ENCODE measurements at regions not wholly inside any gene's neighbourhood (a gene's known extent, or its start where the extent isn't known, plus 50 kb on each side); places are given as distances from the start of the nearest gene placed in this dataset.

GRCh38 chr6:111938710-111939109, 65.5 kb upstream of the FYN start:
- TF ChIP-seq CTCF (IDR thresholded peaks at IDR 0.05) (no peak), EP300 (IDR thresholded peaks at IDR 0.05; ENCODE audit: low read depth) (no peak), POLR2AphosphoS5 (IDR thresholded peaks at IDR 0.05) (no peak), POLR2A (IDR thresholded peaks at IDR 0.05) (no peak)

All from transverse colon (tissue), 4 donors.